HepG2 (cell line): ENCODE measurements at regions not wholly inside any gene's neighbourhood (a gene's known extent, or its start where the extent isn't known, plus 50 kb on each side); places are given as distances from the start of the nearest gene placed in this dataset.

Source experiments
- ARID5B ChIP-seq: IDR thresholded peaks from 2 replicates; pipeline ENCODE4 v1.4.0; 2020; ENCODE audit warnings: mild to moderate bottlenecking, missing genetic modification reagents
- BCL3 ChIP-seq: sonication (generic); formaldehyde crosslinking; IDR thresholded peaks from 2 replicates; pipeline ENCODE4 v1.5.1; 2020; ENCODE audit warnings: mild to moderate bottlenecking, missing genetic modification reagents, moderate library complexity
- CTCF ChIP-seq: sonication (generic); formaldehyde crosslinking; IDR thresholded peaks from 2 replicates; pipeline ENCODE4 v1.5.0; 2020; ENCODE audit warnings: mild to moderate bottlenecking, missing genetic modification reagents, moderate library complexity
- EZH2 ChIP-seq: conservative IDR thresholded peaks from 2 replicates; pipeline ENCODE4 v1.6.1; 2012; ENCODE audit warnings: mild to moderate bottlenecking, low read depth, low read length, moderate library complexity
- FOSL1 ChIP-seq: sonication (generic); formaldehyde crosslinking; IDR thresholded peaks from 2 replicates; pipeline ENCODE4 v1.9.0; 2021; ENCODE audit warnings: missing genetic modification reagents, borderline replicate concordance
- KAT8 ChIP-seq: IDR thresholded peaks from 2 replicates; pipeline ENCODE4 v1.6.1; 2016; ENCODE audit warnings: missing genetic modification reagents, missing compliant biosample characterization
- NR2C2 ChIP-seq: sonication (generic); formaldehyde crosslinking; IDR thresholded peaks from 2 replicates; pipeline ENCODE4 v1.4.0; 2020; ENCODE audit warnings: missing genetic modification reagents, mild to moderate bottlenecking, moderate library complexity, borderline replicate concordance
- RXRA ChIP-seq: sonication (generic); formaldehyde crosslinking; IDR thresholded peaks from 2 replicates; pipeline ENCODE4 v1.5.1; 2020; ENCODE audit warnings: missing genetic modification reagents
- SMAD1 ChIP-seq: sonication (generic); formaldehyde crosslinking; IDR thresholded peaks from 2 replicates; pipeline ENCODE4 v1.4.0; 2020; ENCODE audit warnings: missing genetic modification reagents, low read depth, mild to moderate bottlenecking, borderline replicate concordance
- U2AF1 ChIP-seq: fragments of 200-400 bp; formaldehyde crosslinking; optimal IDR thresholded peaks from 2 replicates; pipeline ENCODE3; 2017; ENCODE audit warnings: mild to moderate bottlenecking, low read depth, low read length

- TF ChIP-seq KAT8 (CRISPR knock-in tag) (no peak), FOSL1 (no peak), ARID5B (CRISPR knock-in tag) (no peak), NR2C2 (CRISPR knock-in tag) (no peak), BCL3 (no peak), CTCF (CRISPR knock-in tag) (no peak), U2AF1 (no peak), EZH2 (no peak), RXRA (CRISPR knock-in tag) (no peak), SMAD1 (CRISPR knock-in tag) (no peak)
These were observed 321.5 kb downstream of the MAP2K4 start for GRCh38 chr17:12342161-12342560.
